GM23338 (cell line): ENCODE measurements at regions not wholly inside any gene's neighbourhood (a gene's known extent, or its start where the extent isn't known, plus 50 kb on each side); places are given as distances from the start of the nearest gene placed in this dataset.
"Not testable (repeated sequence)": the region's sequence is repeated elsewhere in the genome, so short reads cannot be mapped to it uniquely, and the experiment has no call there.

Source experiments
- CREB1 ChIP-seq: fragments of 250-450 bp; sonication (Bioruptor Pico); IDR thresholded peaks from 2 replicates; pipeline ENCODE4 v1.5.0; 2020; ENCODE audit warnings: low read depth, mild to moderate bottlenecking, moderate library complexity
- EZH2 ChIP-seq: fragments of 200-600 bp; sonication (generic); IDR thresholded peaks from one replicate; pipeline ENCODE4 v1.8.0; 2017; ENCODE audit warnings: antibody characterized with exemption, mild to moderate bottlenecking, low read depth; ENCODE audit not compliant: unreplicated experiment
- EZH2phosphoT487 ChIP-seq: fragments of 200-600 bp; sonication (generic); IDR thresholded peaks from one replicate; pipeline ENCODE4 v1.8.1; 2018; ENCODE audit warnings: antibody characterized with exemption; ENCODE audit not compliant: unreplicated experiment
- POLR2AphosphoS5 ChIP-seq: IDR thresholded peaks from 2 replicates; pipeline ENCODE4 v1.6.1; 2016; ENCODE audit warnings: antibody characterized with exemption, low read depth
- STAT1 ChIP-seq: IDR thresholded peaks from one replicate; pipeline ENCODE4 v1.6.1; 2016; ENCODE audit warnings: antibody characterized with exemption; ENCODE audit not compliant: unreplicated experiment
- TF ChIP-seq, protein P1 (sequence below): IDR thresholded peaks from 2 replicates; pipeline ENCODE4 v1.6.1; 2016; ENCODE audit warnings: antibody characterized with exemption
- TF ChIP-seq, protein P2 (sequence below), 2 experiments: fragments of 200-600 bp in 1 of 2; sonication (generic) in 1 of 2; conservative IDR thresholded peaks; 2 replicates each; pipeline versions ENCODE4 v1.5.1 to v1.6.1; 2016 to 2017; ENCODE audit warnings: antibody characterized with exemption in 2 of 2, low read depth in 2 of 2, mild to moderate bottlenecking in 2 of 2, moderate library complexity in 1 of 2

DNA sequence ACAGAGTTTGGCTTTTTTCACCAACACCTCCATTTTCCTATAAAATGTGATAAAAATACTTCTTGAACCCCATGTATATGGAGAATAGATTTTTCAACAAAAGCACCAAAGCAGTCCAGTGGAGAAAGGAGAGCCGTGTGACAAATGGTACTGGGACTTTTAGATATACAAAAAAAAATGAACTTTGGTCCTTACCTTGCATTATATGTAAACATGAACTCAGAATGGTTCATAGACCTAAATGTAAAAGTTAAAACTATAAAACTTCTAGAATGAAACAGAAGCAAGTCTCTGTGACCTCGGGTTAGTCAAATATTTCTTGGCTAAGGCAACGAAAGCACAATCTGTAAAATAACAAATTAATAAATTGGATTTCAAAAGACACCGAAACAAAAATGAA is 239.9 kb upstream of the FAM240B start:
- TF ChIP-seq, protein P1, sequence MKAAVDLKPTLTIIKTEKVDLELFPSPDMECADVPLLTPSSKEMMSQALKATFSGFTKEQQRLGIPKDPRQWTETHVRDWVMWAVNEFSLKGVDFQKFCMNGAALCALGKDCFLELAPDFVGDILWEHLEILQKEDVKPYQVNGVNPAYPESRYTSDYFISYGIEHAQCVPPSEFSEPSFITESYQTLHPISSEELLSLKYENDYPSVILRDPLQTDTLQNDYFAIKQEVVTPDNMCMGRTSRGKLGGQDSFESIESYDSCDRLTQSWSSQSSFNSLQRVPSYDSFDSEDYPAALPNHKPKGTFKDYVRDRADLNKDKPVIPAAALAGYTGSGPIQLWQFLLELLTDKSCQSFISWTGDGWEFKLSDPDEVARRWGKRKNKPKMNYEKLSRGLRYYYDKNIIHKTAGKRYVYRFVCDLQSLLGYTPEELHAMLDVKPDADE, result not testable (repeated sequence)
- TF ChIP-seq EZH2phosphoT487; EZH2; POLR2AphosphoS5; CREB1 (CRISPR knock-in tag); STAT1: not testable (repeated sequence)
- TF ChIP-seq, protein P2, sequence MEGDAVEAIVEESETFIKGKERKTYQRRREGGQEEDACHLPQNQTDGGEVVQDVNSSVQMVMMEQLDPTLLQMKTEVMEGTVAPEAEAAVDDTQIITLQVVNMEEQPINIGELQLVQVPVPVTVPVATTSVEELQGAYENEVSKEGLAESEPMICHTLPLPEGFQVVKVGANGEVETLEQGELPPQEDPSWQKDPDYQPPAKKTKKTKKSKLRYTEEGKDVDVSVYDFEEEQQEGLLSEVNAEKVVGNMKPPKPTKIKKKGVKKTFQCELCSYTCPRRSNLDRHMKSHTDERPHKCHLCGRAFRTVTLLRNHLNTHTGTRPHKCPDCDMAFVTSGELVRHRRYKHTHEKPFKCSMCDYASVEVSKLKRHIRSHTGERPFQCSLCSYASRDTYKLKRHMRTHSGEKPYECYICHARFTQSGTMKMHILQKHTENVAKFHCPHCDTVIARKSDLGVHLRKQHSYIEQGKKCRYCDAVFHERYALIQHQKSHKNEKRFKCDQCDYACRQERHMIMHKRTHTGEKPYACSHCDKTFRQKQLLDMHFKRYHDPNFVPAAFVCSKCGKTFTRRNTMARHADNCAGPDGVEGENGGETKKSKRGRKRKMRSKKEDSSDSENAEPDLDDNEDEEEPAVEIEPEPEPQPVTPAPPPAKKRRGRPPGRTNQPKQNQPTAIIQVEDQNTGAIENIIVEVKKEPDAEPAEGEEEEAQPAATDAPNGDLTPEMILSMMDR (conservative IDR thresholded peaks at IDR 0.05; ENCODE audit: low read depth in 2 of 2), result not testable (repeated sequence)
